GM21390 (cell line): ENCODE measurements at regions not wholly inside any gene's neighbourhood (a gene's known extent, or its start where the extent isn't known, plus 50 kb on each side); places are given as distances from the start of the nearest gene placed in this dataset.
"Not testable (repeated sequence)": the region's sequence is repeated elsewhere in the genome, so short reads cannot be mapped to it uniquely, and the experiment has no call there.

Source experiments
- ATAC-seq: cut with Tn5 transposase; IDR thresholded peaks from one replicate; pipeline ENCODE4 v1.9.1; 2021; ENCODE audit not compliant: unreplicated experiment

DNA sequence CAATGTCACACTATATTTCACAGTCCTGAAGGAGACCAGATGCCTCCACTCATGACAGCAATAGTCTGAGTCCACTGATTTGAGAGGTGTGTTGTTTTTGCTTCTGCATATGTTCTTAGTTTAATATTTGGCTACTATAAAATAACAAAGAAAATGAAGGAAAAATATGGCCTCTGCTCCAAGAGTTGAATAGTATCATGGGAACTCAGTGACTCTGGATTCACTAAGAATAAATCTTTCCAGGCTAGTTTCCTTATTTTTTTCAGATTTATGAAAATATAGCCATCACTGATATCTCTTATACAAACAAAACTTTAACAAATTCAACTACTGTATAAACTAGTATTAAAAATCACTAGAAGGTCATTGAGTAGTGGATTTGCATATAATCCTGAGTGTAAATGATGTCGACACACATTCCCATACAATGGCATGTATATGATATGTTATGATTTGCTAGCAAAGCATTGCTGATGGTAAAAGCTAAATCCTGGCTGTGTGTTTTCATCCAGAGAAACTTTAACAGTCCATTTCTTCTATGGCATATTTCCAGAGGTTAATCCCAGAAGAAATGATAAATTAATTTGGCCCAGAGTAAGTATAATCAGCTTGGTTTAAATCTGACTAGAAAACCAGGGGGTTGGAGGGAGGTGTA is 66.0 kb upstream of the VIPR2 start:
- no peak for ATAC-seq

DNA sequence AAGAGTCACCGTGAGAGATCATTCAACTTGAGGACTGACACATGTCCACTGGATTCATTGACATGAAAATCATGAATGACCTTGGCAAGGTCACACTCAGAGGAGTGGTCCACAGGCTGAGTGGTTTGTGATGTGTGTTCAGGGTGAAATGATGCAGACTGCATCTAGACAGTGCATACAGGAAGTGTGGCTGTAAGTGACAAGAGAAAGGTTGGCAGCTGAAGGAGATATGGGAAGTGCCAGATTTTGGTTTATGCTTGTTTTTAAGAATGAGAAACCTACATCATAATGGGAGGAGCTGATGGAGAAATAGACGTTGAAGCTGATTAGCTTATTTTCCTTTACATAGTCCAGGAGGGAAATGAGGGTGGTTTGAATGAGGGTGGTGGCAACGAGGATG is 64.8 kb upstream of the VIPR2 start:
- no peak for ATAC-seq

DNA sequence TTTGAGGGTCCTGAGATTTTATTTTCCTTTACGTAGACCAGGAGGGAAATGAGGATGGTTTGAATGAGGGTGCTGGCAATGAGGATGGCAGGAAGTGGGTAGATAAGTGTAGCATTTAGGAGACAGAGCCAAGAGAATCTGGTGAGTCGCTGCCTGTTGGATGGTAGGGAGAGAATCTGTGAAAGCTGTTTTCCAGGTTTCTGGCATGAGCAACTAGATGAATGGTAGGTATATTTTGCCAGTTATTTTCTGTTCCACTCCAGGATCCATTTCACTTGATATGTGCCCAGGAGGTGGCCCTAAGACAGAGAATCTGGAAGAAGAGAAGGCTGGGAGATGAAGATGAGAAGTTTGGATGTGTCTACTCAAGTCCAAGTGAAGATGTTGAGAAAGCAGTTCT is 63.3 kb upstream of the VIPR2 start:
- ATAC-seq = no peak

DNA sequence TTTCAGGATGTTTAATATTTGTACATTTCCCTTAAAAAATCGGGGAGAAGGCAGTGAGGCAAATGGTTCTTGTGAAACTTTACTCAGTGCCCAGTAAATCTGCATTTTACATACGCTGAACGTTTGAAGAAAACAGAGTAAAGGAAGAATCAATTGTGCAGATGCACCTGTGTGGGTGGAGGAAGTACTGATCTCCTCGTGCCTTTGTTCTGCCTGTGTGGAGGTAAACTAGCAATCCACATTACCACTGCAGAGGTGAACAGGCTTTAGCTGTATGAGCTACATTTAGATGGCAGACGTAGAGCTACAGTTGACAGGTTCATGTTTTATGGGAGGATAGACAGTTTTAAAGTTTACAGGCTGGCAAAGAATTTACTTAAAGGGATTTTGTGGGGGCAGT is 62.7 kb upstream of the VIPR2 start:
- no peak for ATAC-seq

DNA sequence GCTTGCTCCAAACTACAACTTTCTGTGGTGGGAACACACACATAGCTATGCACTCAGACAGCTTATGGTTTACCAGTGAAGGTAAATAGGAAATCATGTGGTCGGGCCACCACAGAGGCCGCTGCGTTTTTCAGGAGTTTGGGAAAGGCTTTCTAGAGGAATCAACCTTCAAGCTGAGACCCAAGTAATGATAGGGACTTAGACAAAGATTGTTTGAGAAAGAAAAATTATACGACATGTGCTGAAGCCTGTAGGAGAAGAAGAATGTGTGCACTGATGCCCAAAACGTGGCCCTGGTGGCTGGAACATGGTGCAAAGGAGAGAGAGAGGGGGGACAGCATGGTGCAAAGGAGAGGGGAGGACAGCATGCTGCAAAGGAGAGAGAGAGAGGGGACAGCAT is 61.2 kb upstream of the VIPR2 start:
- no peak for ATAC-seq

DNA sequence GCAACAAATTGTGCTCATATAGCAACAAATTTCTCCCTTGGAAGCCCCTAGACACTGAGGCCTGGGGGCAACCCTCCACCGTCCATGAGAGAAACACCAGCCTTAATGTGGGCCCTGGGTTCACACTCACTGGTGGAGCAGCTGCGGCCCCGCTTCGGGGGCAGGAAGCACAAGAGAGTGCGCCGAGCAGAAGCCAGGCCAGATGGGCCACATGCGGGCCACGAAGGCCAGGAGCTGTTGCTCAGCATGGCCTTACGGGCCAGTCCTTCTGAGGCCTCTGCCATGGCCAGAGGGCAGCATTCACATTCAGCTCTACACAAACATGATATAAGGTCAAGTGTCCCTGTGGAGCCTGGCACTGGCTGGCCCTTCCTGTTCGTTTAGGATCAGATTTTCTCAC is 60.0 kb upstream of the VIPR2 start:
- no peak for ATAC-seq

DNA sequence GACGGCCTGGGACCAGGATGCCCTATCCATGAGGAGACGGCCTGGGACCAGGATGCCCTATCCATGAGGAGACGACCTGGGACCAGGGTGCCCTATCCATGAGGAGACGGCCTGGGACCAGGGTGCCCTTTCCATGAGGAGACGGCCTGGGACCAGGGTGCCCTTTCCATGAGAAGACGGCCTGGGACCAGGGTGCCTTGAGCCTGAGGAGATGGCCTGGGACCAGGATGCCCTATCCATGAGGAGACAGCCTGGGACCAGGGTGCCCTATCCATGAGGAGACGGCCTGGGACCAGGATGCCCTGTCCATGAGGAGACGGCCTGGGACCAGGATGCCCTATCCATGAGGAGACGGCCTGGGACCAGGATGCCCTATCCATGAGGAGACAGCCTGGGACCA is 58.6 kb upstream of the VIPR2 start:
- not testable (repeated sequence) for ATAC-seq

DNA sequence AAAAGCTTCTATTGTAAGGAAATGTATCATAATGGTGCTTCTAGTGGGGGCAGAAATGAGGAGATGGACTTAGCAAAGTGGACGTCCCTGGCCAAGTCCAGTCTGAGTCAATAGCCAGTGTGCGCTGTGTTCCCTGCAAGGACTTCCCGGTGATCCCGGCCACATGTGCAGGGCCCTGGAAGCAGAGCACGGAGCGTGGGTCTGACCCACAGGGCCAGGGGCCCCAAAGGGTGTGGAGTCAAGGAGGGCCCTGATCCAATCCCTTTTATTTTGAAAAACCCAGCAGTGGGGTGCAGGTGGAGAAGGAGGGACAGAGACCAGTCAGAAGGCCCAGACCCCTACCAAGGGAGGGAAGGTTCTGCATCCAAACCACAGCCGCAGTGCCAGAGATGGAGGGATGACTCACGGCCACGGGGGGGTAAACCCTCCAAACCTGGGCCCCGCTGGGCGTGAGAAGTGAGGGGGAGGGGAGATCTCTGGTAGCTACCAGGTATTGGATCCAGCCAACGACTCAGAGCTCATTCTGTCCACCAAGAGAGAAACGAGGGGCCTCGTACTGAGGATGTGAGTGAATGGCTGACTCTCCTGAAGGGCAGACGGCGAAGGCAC is 57.2 kb upstream of the VIPR2 start:
- no peak for ATAC-seq

DNA sequence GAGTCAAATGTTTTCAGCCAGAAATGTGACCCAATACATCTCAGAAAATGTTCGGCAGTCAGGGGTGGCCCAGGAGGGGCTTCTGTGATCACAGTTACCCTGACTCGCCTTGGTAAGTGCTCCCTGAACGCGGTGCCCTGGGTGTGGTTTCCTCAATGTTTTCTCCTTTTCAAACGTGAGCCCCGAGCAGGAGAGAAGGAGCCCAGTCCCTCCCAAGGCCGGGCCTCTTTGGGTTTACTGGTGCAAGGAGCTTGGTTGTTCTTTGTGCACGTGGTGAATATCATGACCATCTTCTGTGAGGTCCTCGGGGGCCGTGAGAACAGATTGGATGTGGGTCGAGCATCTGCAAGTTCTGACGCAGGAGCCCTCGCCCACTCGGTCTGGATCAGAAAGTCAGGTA is 55.8 kb upstream of the VIPR2 start:
- ATAC-seq = no peak

DNA sequence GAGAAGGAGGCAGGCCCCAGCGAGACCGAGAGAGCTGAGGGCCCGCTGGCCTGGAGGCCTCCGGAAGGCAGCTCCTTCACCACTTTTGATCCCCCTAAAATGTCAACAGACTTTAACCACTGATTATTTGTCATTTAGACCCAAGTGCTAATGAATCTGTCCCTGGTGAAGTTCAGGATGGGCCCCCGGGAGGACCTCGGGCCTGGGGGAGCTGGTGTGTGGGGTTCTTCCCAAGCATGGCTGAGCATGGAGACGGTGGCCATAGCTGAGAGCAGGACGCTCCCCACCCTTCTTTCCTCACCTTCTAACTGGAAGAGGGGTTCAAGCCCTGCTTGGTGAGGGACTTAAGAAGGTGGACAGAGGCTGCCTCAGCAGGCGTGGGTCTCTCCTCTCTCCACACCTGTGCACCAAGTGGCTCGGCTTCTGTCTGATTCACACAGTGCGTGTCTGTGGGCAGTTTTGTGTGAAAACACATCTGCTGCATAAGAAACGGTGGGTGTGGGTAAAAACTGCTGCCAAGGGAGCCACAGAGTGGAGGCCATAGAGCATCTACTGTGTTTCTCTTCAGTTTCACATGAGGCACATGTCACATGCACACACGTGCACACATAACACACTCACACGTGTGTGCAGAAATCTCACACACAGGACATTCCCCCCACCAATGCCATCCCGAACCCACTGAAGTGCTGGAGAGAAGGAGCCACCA is 53.5 kb upstream of the VIPR2 start:
- ATAC-seq = no peak

DNA sequence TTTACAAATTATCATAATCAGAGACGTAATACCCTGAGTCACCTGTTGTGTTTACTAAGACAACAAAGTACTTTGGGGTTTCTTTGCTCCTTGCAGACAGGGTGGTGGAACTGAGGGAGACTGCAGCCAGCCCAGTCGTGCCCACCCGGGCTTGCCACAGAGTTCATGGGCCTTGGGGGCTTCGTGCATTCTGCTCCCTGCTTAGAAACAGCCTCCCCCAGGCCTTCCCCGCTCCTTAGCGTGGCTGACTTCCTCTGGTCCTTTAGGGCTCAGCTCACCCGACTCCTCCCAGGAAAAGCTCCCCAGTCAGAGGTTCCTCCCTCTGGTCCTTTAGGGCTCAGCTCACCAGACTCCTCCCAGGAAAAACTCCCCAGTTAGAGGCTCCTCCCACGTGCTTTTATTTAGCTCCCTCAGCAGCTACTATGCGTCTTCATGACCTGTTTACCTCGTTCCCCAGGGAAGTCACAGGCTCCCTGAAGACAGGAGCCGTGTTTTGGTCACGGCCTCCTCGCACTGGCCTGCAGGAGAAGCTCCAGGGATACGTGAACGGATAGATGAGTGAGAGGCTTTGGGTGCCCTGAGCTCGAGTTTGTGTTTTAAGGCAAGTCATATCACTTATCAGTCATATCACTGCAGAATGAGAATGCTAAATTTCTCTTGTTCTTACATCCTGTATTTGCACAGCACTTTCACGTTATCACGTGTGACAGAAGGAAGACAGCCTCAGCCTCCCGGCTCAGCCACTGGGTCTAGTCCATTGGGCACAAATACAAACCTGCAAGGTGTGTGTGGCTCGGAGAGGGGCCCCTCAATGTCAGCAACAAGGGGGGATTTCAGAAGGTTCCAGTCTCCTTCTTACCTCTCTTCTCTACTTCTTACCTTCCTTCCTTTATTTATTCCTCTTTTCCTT is 52.7 kb upstream of the VIPR2 start:
- peak; percentile 76 for ATAC-seq

DNA sequence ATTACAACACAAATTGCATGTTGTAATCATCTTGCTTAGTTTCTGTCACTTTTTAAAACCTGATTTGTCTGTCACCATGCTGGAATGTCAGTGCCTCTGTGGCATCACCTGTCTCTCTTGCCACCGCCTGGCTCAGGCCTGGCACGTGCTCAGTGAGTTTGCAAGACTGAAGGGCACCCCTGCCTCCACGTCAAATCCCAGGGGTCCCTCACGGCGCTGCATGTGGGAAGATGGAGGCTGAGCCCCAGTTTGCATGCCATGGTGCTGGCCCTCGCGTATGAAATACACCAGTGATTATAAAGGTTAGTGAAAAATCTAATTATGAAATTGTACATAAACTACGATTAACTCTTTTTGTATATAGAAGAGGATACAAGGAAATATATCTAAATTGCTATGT is 51.9 kb upstream of the VIPR2 start:
- ATAC-seq = no peak

DNA sequence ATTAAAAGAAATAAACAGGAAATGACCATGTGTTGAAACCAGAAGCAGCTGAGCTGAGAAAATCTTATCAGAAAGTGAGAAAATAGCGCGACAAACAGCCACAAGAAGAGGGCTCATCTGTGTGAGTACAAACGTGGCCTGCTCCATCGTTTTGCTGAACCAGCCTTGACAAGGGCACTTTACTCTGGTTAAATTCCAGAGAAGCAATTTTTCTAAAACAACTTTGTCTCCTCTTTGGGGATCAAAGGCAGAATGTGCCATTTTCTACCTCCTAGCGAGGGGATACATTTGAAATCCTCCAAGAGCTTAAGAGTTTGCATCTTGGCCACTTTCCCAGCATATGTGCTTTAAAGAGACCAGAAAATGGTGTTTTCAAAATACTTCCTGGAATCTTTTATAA is 51.3 kb upstream of the VIPR2 start:
- no peak for ATAC-seq
